HL-60/S4 (cell line): ENCODE measurements at regions not wholly inside any gene's neighbourhood (a gene's known extent, or its start where the extent isn't known, plus 50 kb on each side); places are given as distances from the start of the nearest gene placed in this dataset.

Source experiments
- in situ Hi-C: fragments of 300-500 bp; cut with MboI; formaldehyde crosslinking; loops from 2 replicates; pipeline ENCODE4 v1.14.3; 2022; ENCODE audit warnings: low sequenced_read_pairs

- in situ Hi-C loops: loop anchor here (25.0 kb wide), 1 partner anchor 177 kb away; no protein-coding TSS in a partner anchor
Observed at GRCh38 chr12:4109826-4110225, 163.7 kb upstream of the CCND2 start.

GRCh38 chr12:4108803-4109345 is 164.7 kb upstream of the CCND2 start:
- in situ Hi-C loops: loop anchor here (25.0 kb wide), 1 partner anchor 178 kb away; no protein-coding TSS in a partner anchor

GRCh38 chr12:4107911-4108697 is 165.5 kb upstream of the CCND2 start:
- in situ Hi-C loops: loop anchor here (25.0 kb wide), 1 partner anchor 179 kb away; no protein-coding TSS in a partner anchor

GRCh38 chr12:4107436-4107878 is 166.1 kb upstream of the CCND2 start:
- in situ Hi-C loops: loop anchor here (25.0 kb wide), 1 partner anchor 180 kb away; no protein-coding TSS in a partner anchor

GRCh38 chr12:4106621-4107020 is 166.9 kb upstream of the CCND2 start:
- in situ Hi-C loops: loop anchor here (25.0 kb wide), 1 partner anchor 181 kb away; no protein-coding TSS in a partner anchor

- in situ Hi-C loops: loop anchor here (25.0 kb wide), 1 partner anchor 183 kb away; no protein-coding TSS in a partner anchor
Observed at GRCh38 chr12:4104722-4105244, 168.8 kb upstream of the CCND2 start.

- in situ Hi-C loops: no loop called here
Observed at GRCh38 chr12:4099276-4099675, 174.3 kb upstream of the CCND2 start.

- in situ Hi-C loops: no loop called here
Observed at GRCh38 chr12:4091016-4091743, 182.4 kb upstream of the CCND2 start.

GRCh38 chr12:4089956-4090355 is 183.6 kb upstream of the CCND2 start:
- in situ Hi-C loops: no loop called here

GRCh38 chr12:4089121-4089606 is 184.4 kb upstream of the CCND2 start:
- in situ Hi-C loops: no loop called here

- in situ Hi-C loops: no loop called here
Observed at GRCh38 chr12:4088451-4088850, 185.1 kb upstream of the CCND2 start.

GRCh38 chr12:4086481-4086880 is 187.1 kb upstream of the CCND2 start:
- in situ Hi-C loops: no loop called here

- in situ Hi-C loops: no loop called here
Observed at GRCh38 chr12:4084573-4084972, 189.0 kb upstream of the CCND2 start.

- in situ Hi-C loops: no loop called here
Observed at GRCh38 chr12:4082809-4083403, 190.7 kb upstream of the CCND2 start.

GRCh38 chr12:4080213-4080612 is 193.3 kb upstream of the CCND2 start:
- in situ Hi-C loops: no loop called here

- in situ Hi-C loops: no loop called here
Observed at GRCh38 chr12:4074129-4074528, 199.4 kb upstream of the CCND2 start.

- in situ Hi-C loops: no loop called here
Observed at GRCh38 chr12:4069670-4070010, 196.4 kb upstream of the PARP11 start.

- in situ Hi-C loops: no loop called here
Observed at GRCh38 chr12:4068981-4069669, 195.9 kb upstream of the PARP11 start.

GRCh38 chr12:4064008-4064407 is 190.8 kb upstream of the PARP11 start:
- in situ Hi-C loops: no loop called here

GRCh38 chr12:4059898-4060568 is 186.8 kb upstream of the PARP11 start:
- in situ Hi-C loops: no loop called here
